Fibroblast of lung (primary cell): ENCODE measurements at regions not wholly inside any gene's neighbourhood (a gene's known extent, or its start where the extent isn't known, plus 50 kb on each side); places are given as distances from the start of the nearest gene placed in this dataset.

Experiments used
- DNase-seq, 2 donors: peaks; one replicate each; pipeline versions ENCODE4 v3.0.0 to v3.0.0-alpha.2; 2010; ENCODE audit warnings: low read depth in 2 of 2
- H2AFZ ChIP-seq: 2 replicates; pipeline ENCODE4 v1.5.1; 2012; ENCODE audit warnings: low read length, control low read depth, inconsistent platforms
- H3K27ac ChIP-seq: 2 replicates; pipeline ENCODE4 v1.5.1; 2011; ENCODE audit warnings: low read length, control low read depth; ENCODE audit not compliant: insufficient read depth
- H3K27me3 ChIP-seq: 2 replicates; pipeline ENCODE4 v1.5.1; 2011; ENCODE audit warnings: mild to moderate bottlenecking, low read length; ENCODE audit not compliant: control insufficient read depth, insufficient read depth
- H3K36me3 ChIP-seq: 2 replicates; pipeline ENCODE4 v1.5.1; 2011; ENCODE audit warnings: low read length; ENCODE audit not compliant: control insufficient read depth, insufficient read depth
- H3K4me1 ChIP-seq: 2 replicates; pipeline ENCODE4 v1.5.1; 2011; ENCODE audit warnings: low read length; ENCODE audit not compliant: control insufficient read depth, insufficient read depth; ENCODE audit errors: extremely low read depth
- H3K4me2 ChIP-seq: 2 replicates; pipeline ENCODE4 v1.5.1; 2011; ENCODE audit warnings: low read length, control low read depth; ENCODE audit not compliant: insufficient read depth; ENCODE audit errors: extremely low read depth
- H3K4me3 ChIP-seq, 4 experiments: fragments of 200-600 bp in 1 of 4; sonication (generic) in 1 of 4; replicated peaks in 1 of 4; 2 replicates each; pipeline ENCODE4 v1.5.1; 2011 to 2016; ENCODE audit warnings: low read length in 4 of 4, low read depth in 3 of 4, mild to moderate bottlenecking in 3 of 4, control low read depth in 2 of 4, inconsistent platforms in 1 of 4, mixed read lengths in 1 of 4; ENCODE audit not compliant: insufficient read depth in 1 of 4; ENCODE audit errors: control extremely low read depth in 1 of 4
- H3K79me2 ChIP-seq: 2 replicates; pipeline ENCODE4 v1.5.1; 2012; ENCODE audit warnings: mild to moderate bottlenecking, low read length, inconsistent platforms; ENCODE audit not compliant: control insufficient read depth, insufficient read depth
- H3K9ac ChIP-seq: 2 replicates; pipeline ENCODE4 v1.5.1; 2011; ENCODE audit warnings: mild to moderate bottlenecking, low read length, control low read depth; ENCODE audit not compliant: insufficient read depth
- H3K9me3 ChIP-seq: 2 replicates; pipeline ENCODE4 v1.5.1; 2012; ENCODE audit warnings: low read depth, low read length; ENCODE audit not compliant: control insufficient read depth, insufficient read depth
- H4K20me1 ChIP-seq: 2 replicates; pipeline ENCODE4 v1.5.1; 2011; ENCODE audit warnings: low read length; ENCODE audit not compliant: control insufficient read depth, insufficient read depth; ENCODE audit errors: extremely low read depth
- CTCF ChIP-seq, 2 donors: IDR thresholded peaks in 1 of 2; conservative IDR thresholded peaks in 1 of 2; 1 replicate in 1 of 2; 2 replicates in 1 of 2; pipeline ENCODE4 v1.5.1; 2011 to 2012; ENCODE audit warnings: low read length in 2 of 2, control low read depth in 1 of 2, inconsistent platforms in 1 of 2, low read depth in 1 of 2, mild to moderate bottlenecking in 1 of 2
- EZH2 ChIP-seq: IDR thresholded peaks from 2 replicates; pipeline ENCODE4 v1.5.1; 2012; ENCODE audit warnings: low read length, control low read depth, mild to moderate bottlenecking; ENCODE audit errors: missing control alignments

- Histone ChIP-seq H4K20me1 (peaks cover 1% of the 10 kb centered on the region), H3K9me3 (no peaks in the 10 kb centered on the region), H3K4me1 (no peaks in the 10 kb centered on the region), H2AFZ (no peak overlapping the region), H3K9ac (no peak overlapping the region), H3K27me3 (no peaks in the 10 kb centered on the region), H3K36me3 (no peaks in the 10 kb centered on the region), H3K4me2 (no peak overlapping the region), H3K4me3 (no peak overlapping the region), H3K79me2 (no peaks in the 10 kb centered on the region), H3K27ac (no peak overlapping the region)
- TF ChIP-seq EZH2 (no peak), CTCF (conservative IDR thresholded peaks at IDR 0.05 in 1 of 2, IDR thresholded peaks at IDR 0.05 in 1 of 2; ENCODE audit: low read depth in 1 of 2, low read length in 2 of 2) (no peak)
- DNase-seq: no peak
These were observed 948.7 kb upstream of the SEL1L start for GRCh38 chr14:82482345-82482744.

- no peak for DNase-seq
- Histone ChIP-seq H3K9ac (no peak overlapping the region), H3K27me3 (no peaks in the 10 kb centered on the region), H4K20me1 (no peaks in the 10 kb centered on the region), H3K27ac (no peak overlapping the region), H3K36me3 (no peaks in the 10 kb centered on the region), H3K9me3 (no peaks in the 10 kb centered on the region), H2AFZ (no peak overlapping the region), H3K79me2 (no peaks in the 10 kb centered on the region), H3K4me3 (no peak overlapping the region), H3K4me1 (no peaks in the 10 kb centered on the region), H3K4me2 (no peak overlapping the region)
- TF ChIP-seq CTCF (conservative IDR thresholded peaks at IDR 0.05 in 1 of 2, IDR thresholded peaks at IDR 0.05 in 1 of 2; ENCODE audit: low read depth in 1 of 2, low read length in 2 of 2) (no peak), EZH2 (no peak)
These were observed 954.8 kb upstream of the SEL1L start for GRCh38 chr14:82488473-82488872.

GRCh38 chr14:82490397-82490796 is 956.7 kb upstream of the SEL1L start:
- H4K20me1 ChIP-seq: no peaks in the 10 kb centered on the region
- H3K27me3 ChIP-seq: no peaks in the 10 kb centered on the region
- no peaks in the 10 kb centered on the region for H3K36me3 ChIP-seq
- no peak for TF ChIP-seq EZH2
- no peak for TF ChIP-seq CTCF (conservative IDR thresholded peaks at IDR 0.05 in 1 of 2, IDR thresholded peaks at IDR 0.05 in 1 of 2; ENCODE audit: low read depth in 1 of 2, low read length in 2 of 2)
- H3K4me3 ChIP-seq: no peak overlapping the region
- no peak overlapping the region for H2AFZ ChIP-seq
- no peak overlapping the region for H3K27ac ChIP-seq
- H3K4me2 ChIP-seq: no peak overlapping the region
- DNase-seq: no peak
- no peaks in the 10 kb centered on the region for H3K79me2 ChIP-seq
- H3K4me1 ChIP-seq: no peaks in the 10 kb centered on the region
- no peak overlapping the region for H3K9ac ChIP-seq
- no peaks in the 10 kb centered on the region for H3K9me3 ChIP-seq
